Osteocyte (in vitro differentiated cells): ENCODE measurements at regions not wholly inside any gene's neighbourhood (a gene's known extent, or its start where the extent isn't known, plus 50 kb on each side); places are given as distances from the start of the nearest gene placed in this dataset.
"Not testable (repeated sequence)": the region's sequence is repeated elsewhere in the genome, so short reads cannot be mapped to it uniquely, and the experiment has no call there.

Source experiments
- DNase-seq: peaks from one replicate; pipeline ENCODE4 v3.0.0; 2021; ENCODE audit warnings: mixed read lengths; ENCODE audit not compliant: unreplicated experiment; ENCODE audit errors: extremely low spot score
- H3K27ac Mint-ChIP-seq: one replicate; pipeline ENCODE4 v1.8.0; 2021; ENCODE audit warnings: mild to moderate bottlenecking, mixed read lengths; ENCODE audit not compliant: unreplicated experiment
- H3K27me3 Mint-ChIP-seq: one replicate; pipeline ENCODE4 v1.8.0; 2021; ENCODE audit warnings: mixed read lengths; ENCODE audit not compliant: unreplicated experiment
- H3K36me3 Mint-ChIP-seq: one replicate; pipeline ENCODE4 v1.8.0; 2021; ENCODE audit warnings: mixed read lengths; ENCODE audit not compliant: unreplicated experiment
- H3K4me1 Mint-ChIP-seq: one replicate; pipeline ENCODE4 v1.8.0; 2021; ENCODE audit warnings: mixed read lengths; ENCODE audit not compliant: unreplicated experiment
- H3K4me3 Mint-ChIP-seq: one replicate; pipeline ENCODE4 v1.8.0; 2021; ENCODE audit warnings: mild to moderate bottlenecking, moderate library complexity, mixed read lengths; ENCODE audit not compliant: unreplicated experiment
- H3K9me3 Mint-ChIP-seq: one replicate; pipeline ENCODE4 v1.8.0; 2021; ENCODE audit warnings: mixed read lengths; ENCODE audit not compliant: unreplicated experiment
- CTCF ChIP-seq: fragments of 200-600 bp; sonication (generic); IDR thresholded peaks from 2 replicates; pipeline ENCODE4 v1.5.0; 2021; ENCODE audit warnings: antibody characterized with exemption, mild to moderate bottlenecking, moderate library complexity

GRCh38 chr1:29412591-29412990, 176.3 kb downstream of the PTPRU start:
- no peak for DNase-seq
- H3K36me3 Mint-ChIP-seq: no peaks in the 10 kb centered on the region
- no peaks in the 10 kb centered on the region for H3K9me3 Mint-ChIP-seq
- no peaks in the 10 kb centered on the region for H3K27me3 Mint-ChIP-seq
- no peak overlapping the region for H3K4me3 Mint-ChIP-seq
- no peaks in the 10 kb centered on the region for H3K4me1 Mint-ChIP-seq
- no peak overlapping the region for H3K27ac Mint-ChIP-seq
- TF ChIP-seq CTCF: no peak

- H3K4me1 Mint-ChIP-seq: no peaks in the 10 kb centered on the region
These were observed 174.2 kb downstream of the PTPRU start for GRCh38 chr1:29410476-29410875.

GRCh38 chr1:29409616-29410015, 173.3 kb downstream of the PTPRU start:
- Mint-ChIP-seq H3K27ac (no peak overlapping the region), H3K4me1 (no peaks in the 10 kb centered on the region), H3K4me3 (no peak overlapping the region), H3K9me3 (no peaks in the 10 kb centered on the region), H3K27me3 (no peaks in the 10 kb centered on the region), H3K36me3 (no peaks in the 10 kb centered on the region)
- no peak for TF ChIP-seq CTCF
- DNase-seq: no peak

More at GRCh38 chr1:29410476-29410875, 174.2 kb downstream of the PTPRU start:
- H3K9me3 Mint-ChIP-seq: no peaks in the 10 kb centered on the region
- H3K36me3 Mint-ChIP-seq: no peaks in the 10 kb centered on the region
- H3K27me3 Mint-ChIP-seq: no peaks in the 10 kb centered on the region
- no peak for DNase-seq
- no peak for TF ChIP-seq CTCF
- no peak overlapping the region for H3K4me3 Mint-ChIP-seq
- no peak overlapping the region for H3K27ac Mint-ChIP-seq

- H3K27ac Mint-ChIP-seq: no peak overlapping the region
- TF ChIP-seq CTCF: no peak
These were observed 172.7 kb downstream of the PTPRU start for GRCh38 chr1:29408831-29409605.

GRCh38 chr1:29406814-29407213, 170.5 kb downstream of the PTPRU start:
- no peak for DNase-seq
- no peak overlapping the region for H3K27ac Mint-ChIP-seq
- no peaks in the 10 kb centered on the region for H3K27me3 Mint-ChIP-seq
- H3K9me3 Mint-ChIP-seq: no peaks in the 10 kb centered on the region
- H3K4me3 Mint-ChIP-seq: no peak overlapping the region
- no peaks in the 10 kb centered on the region for H3K36me3 Mint-ChIP-seq
- TF ChIP-seq CTCF: no peak
- no peaks in the 10 kb centered on the region for H3K4me1 Mint-ChIP-seq

More at GRCh38 chr1:29408831-29409605, 172.7 kb downstream of the PTPRU start:
- no peaks in the 10 kb centered on the region for H3K4me1 Mint-ChIP-seq
- H3K27me3 Mint-ChIP-seq: no peaks in the 10 kb centered on the region
- H3K4me3 Mint-ChIP-seq: no peak overlapping the region
- no peak for DNase-seq
- H3K9me3 Mint-ChIP-seq: no peaks in the 10 kb centered on the region
- no peaks in the 10 kb centered on the region for H3K36me3 Mint-ChIP-seq

- H3K9me3 Mint-ChIP-seq, H3K27me3 Mint-ChIP-seq, H3K36me3 Mint-ChIP-seq, H3K4me3 Mint-ChIP-seq, H3K27ac Mint-ChIP-seq, DNase-seq, H3K4me1 Mint-ChIP-seq: not testable (repeated sequence)
These were observed 163.9 kb downstream of the PTPRU start for GRCh38 chr1:29400203-29400602.
